PC-3 (cell line): ENCODE measurements at regions not wholly inside any gene's neighbourhood (a gene's known extent, or its start where the extent isn't known, plus 50 kb on each side); places are given as distances from the start of the nearest gene placed in this dataset.

ENCODE experiments used
- ATAC-seq: fragments of 200-7000 bp; cut with Tn5 transposase; 2 replicates; pipeline ENCODE4 v1.9.1; 2020; ENCODE audit warnings: mild to moderate bottlenecking, moderate library complexity
- BruUV-seq: library from RNA; stranded (reverse); fragments of 400-500 nt; replicated peaks from 2 replicates; lab custom pipeline; 2021; lab: Mats Ljungman, UMichigan
- CTCF ChIA-PET: fragments of 300-600 bp; sonication (Branson Sonifier 250); formaldehyde crosslinking; loops from one replicate; lab custom pipeline; 2022; ENCODE audit warnings: antibody characterized with exemption; lab: Charles Lee
- POLR2A ChIA-PET: fragments of 300-600 bp; sonication (Branson Sonifier 250); formaldehyde crosslinking; loops from one replicate; lab custom pipeline; 2022; ENCODE audit warnings: antibody characterized with exemption; ENCODE audit not compliant: unreplicated experiment; lab: Charles Lee
- DNase-seq: peaks from one replicate; pipeline ENCODE4 v3.0.0-alpha.2; 2015
- H2AFZ ChIP-seq: fragments of 300-600 bp; sonication (generic); 2 replicates; pipeline ENCODE4 v1.6.0; 2016; ENCODE audit warnings: antibody characterized with exemption, low read length
- H3F3A ChIP-seq: fragments of 300-600 bp; sonication (generic); one replicate; pipeline ENCODE4 v1.6.0; 2017; ENCODE audit warnings: antibody characterized with exemption, low read length, control low read depth, mild to moderate bottlenecking; ENCODE audit not compliant: unreplicated experiment
- H3K27ac ChIP-seq: fragments of 300-600 bp; sonication (generic); 2 replicates; pipeline ENCODE4 v1.5.1; 2016; ENCODE audit warnings: mild to moderate bottlenecking, low read length
- H3K27me3 ChIP-seq: fragments of 300-600 bp; sonication (generic); 2 replicates; pipeline ENCODE4 v1.6.1; 2016; ENCODE audit warnings: low read length, mixed read lengths
- H3K36me3 ChIP-seq: fragments of 300-600 bp; sonication (generic); 2 replicates; pipeline ENCODE4 v1.6.1; 2016; ENCODE audit warnings: low read depth, mixed run types, low read length, mixed read lengths
- H3K4me1 ChIP-seq: fragments of 300-600 bp; sonication (generic); 2 replicates; pipeline ENCODE4 v1.5.1; 2016; ENCODE audit warnings: low read length; ENCODE audit not compliant: insufficient read depth
- H3K4me2 ChIP-seq: fragments of 300-600 bp; sonication (generic); 2 replicates; pipeline ENCODE4 v1.6.0; 2016; ENCODE audit warnings: low read length
- H3K4me3 ChIP-seq: fragments of 300-600 bp; sonication (generic); 2 replicates; pipeline ENCODE4 v1.5.1; 2016; ENCODE audit warnings: mild to moderate bottlenecking, low read length, mixed read lengths
- H3K79me2 ChIP-seq: fragments of 300-600 bp; sonication (generic); 2 replicates; pipeline ENCODE4 v1.6.1; 2017; ENCODE audit warnings: low read length, mixed read lengths
- H3K9ac ChIP-seq: fragments of 300-600 bp; sonication (generic); 2 replicates; pipeline ENCODE4 v1.6.0; 2016; ENCODE audit warnings: mild to moderate bottlenecking, low read length
- H3K9me2 ChIP-seq: fragments of 300-600 bp; sonication (generic); replicated peaks from 2 replicates; pipeline ENCODE4 v1.6.1; 2016; ENCODE audit warnings: mixed run types, low read length, mixed read lengths
- H3K9me3 ChIP-seq: fragments of 300-600 bp; sonication (generic); 2 replicates; pipeline ENCODE4 v1.6.1; 2016; ENCODE audit warnings: low read length, mixed read lengths
- H4K20me1 ChIP-seq: fragments of 300-600 bp; sonication (generic); 2 replicates; pipeline ENCODE4 v1.6.1; 2016; ENCODE audit warnings: low read length, mixed read lengths
- EZH2 ChIP-seq: fragments of 300-600 bp; sonication (generic); IDR thresholded peaks from one replicate; pipeline ENCODE4 v1.6.1; 2017; ENCODE audit warnings: antibody characterized with exemption, mild to moderate bottlenecking, low read length; ENCODE audit not compliant: unreplicated experiment
- EZH2phosphoT487 ChIP-seq: fragments of 300-600 bp; sonication (generic); IDR thresholded peaks from 2 replicates; pipeline ENCODE4 v1.6.1; 2018; ENCODE audit warnings: mild to moderate bottlenecking, antibody characterized with exemption, low read length, borderline replicate concordance
- intact Hi-C: fragments of 100-400 bp; cut with micrococcal nuclease; formaldehyde crosslinking; loops from 2 replicates; pipeline ENCODE4 v1.9.0; 2023
- TF ChIP-seq, protein P1 (sequence below): fragments of 300-600 bp; sonication (generic); conservative IDR thresholded peaks from 2 replicates; pipeline ENCODE4 v1.5.1; 2017; ENCODE audit warnings: antibody characterized with exemption, low read depth, mild to moderate bottlenecking, low read length

DNA sequence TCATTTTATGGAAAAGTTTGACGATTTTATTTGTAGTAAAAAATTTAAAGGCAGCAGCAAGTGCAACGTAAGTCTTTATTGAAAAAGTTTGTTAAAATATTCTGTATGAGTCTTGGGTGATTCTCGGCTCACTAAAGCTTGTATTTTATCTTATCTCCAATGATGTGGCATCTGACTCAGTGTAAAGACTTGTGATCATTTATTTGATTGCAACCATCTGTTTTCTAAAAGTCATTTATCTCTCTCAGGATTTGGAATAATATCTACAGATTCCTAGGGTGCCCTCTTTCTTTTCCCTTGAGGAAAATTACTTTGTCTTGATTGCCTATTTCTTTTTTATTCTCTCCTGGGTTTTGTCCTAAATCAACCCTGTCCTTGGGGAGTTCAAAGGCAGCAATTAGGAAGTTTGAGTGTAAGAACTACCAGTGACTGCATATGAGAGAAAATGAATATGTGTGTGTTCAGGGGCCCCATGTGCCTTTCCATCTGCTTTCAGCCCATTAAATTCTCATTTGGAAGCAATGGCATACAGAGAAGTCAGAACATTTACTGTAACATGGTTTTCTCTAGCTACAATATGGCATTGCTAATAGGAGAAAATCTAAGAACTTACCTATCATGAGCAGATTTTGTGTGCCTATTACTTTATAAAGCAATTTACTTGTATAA is 575.0 kb upstream of the CHRM3 start:
- intact Hi-C loops: no loop called here

DNA sequence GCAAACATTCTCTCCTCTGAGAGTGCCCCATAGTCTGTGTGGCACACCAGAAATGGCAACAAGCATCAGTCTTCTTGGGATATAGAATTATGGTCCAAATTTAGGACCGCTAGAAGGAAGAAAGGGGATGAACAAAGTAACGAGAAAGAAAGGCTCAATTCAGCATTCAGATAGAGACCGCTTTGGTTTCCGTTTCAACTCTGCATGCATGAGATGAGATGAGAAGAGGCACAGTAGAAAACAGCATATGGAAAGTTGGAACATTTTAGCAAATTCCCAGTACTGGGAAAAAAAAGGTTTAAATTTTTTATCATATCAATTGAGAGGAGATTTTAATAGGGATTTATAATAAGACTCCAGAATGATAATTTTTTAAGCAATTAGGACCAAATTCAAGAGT is 595.5 kb upstream of the CHRM3 start:
- CTCF ChIA-PET: no interaction called here
- no peak overlapping the region for H3K4me2 ChIP-seq
- no peak for DNase-seq
- POLR2A ChIA-PET: no interaction called here
- H3K79me2 ChIP-seq: no peaks in the 10 kb centered on the region
- H3K27ac ChIP-seq: no peak overlapping the region
- H2AFZ ChIP-seq: no peak overlapping the region
- BruUV-seq: no TSS peak
- no peak for TF ChIP-seq EZH2phosphoT487
- intact Hi-C loops: no loop called here
- no peaks in the 10 kb centered on the region for H3F3A ChIP-seq
- no peak overlapping the region for H3K9ac ChIP-seq
- ATAC-seq: no peak
- no peaks in the 10 kb centered on the region for H3K36me3 ChIP-seq
- H3K9me3 ChIP-seq: no peaks in the 10 kb centered on the region
- no peaks in the 10 kb centered on the region for H3K4me1 ChIP-seq
- no peak overlapping the region for H3K4me3 ChIP-seq
- no peaks in the 10 kb centered on the region for H3K27me3 ChIP-seq
- no peaks in the 10 kb centered on the region for H4K20me1 ChIP-seq
- no peaks in the 10 kb centered on the region for H3K9me2 ChIP-seq

More for the DNA sequence above, 575.0 kb upstream of the CHRM3 start:
- Histone ChIP-seq H3K4me1 (no peaks in the 10 kb centered on the region), H3K9me3 (no peaks in the 10 kb centered on the region), H2AFZ (no peak overlapping the region), H3K4me2 (no peak overlapping the region), H3K9ac (no peak overlapping the region), H3K9me2 (no peaks in the 10 kb centered on the region), H3K36me3 (no peaks in the 10 kb centered on the region), H3K4me3 (no peak overlapping the region), H3K27ac (no peak overlapping the region), H4K20me1 (no peaks in the 10 kb centered on the region), H3K27me3 (no peaks in the 10 kb centered on the region), H3F3A (no peaks in the 10 kb centered on the region), H3K79me2 (no peaks in the 10 kb centered on the region)
- no peak for ATAC-seq
- ChIA-PET POLR2A (no interaction called here), CTCF (no interaction called here)
- BruUV-seq: no TSS peak
- TF ChIP-seq EZH2phosphoT487: no peak
- TF ChIP-seq, protein P1, sequence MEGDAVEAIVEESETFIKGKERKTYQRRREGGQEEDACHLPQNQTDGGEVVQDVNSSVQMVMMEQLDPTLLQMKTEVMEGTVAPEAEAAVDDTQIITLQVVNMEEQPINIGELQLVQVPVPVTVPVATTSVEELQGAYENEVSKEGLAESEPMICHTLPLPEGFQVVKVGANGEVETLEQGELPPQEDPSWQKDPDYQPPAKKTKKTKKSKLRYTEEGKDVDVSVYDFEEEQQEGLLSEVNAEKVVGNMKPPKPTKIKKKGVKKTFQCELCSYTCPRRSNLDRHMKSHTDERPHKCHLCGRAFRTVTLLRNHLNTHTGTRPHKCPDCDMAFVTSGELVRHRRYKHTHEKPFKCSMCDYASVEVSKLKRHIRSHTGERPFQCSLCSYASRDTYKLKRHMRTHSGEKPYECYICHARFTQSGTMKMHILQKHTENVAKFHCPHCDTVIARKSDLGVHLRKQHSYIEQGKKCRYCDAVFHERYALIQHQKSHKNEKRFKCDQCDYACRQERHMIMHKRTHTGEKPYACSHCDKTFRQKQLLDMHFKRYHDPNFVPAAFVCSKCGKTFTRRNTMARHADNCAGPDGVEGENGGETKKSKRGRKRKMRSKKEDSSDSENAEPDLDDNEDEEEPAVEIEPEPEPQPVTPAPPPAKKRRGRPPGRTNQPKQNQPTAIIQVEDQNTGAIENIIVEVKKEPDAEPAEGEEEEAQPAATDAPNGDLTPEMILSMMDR: no peak
- no peak for TF ChIP-seq EZH2
- DNase-seq: no peak

DNA sequence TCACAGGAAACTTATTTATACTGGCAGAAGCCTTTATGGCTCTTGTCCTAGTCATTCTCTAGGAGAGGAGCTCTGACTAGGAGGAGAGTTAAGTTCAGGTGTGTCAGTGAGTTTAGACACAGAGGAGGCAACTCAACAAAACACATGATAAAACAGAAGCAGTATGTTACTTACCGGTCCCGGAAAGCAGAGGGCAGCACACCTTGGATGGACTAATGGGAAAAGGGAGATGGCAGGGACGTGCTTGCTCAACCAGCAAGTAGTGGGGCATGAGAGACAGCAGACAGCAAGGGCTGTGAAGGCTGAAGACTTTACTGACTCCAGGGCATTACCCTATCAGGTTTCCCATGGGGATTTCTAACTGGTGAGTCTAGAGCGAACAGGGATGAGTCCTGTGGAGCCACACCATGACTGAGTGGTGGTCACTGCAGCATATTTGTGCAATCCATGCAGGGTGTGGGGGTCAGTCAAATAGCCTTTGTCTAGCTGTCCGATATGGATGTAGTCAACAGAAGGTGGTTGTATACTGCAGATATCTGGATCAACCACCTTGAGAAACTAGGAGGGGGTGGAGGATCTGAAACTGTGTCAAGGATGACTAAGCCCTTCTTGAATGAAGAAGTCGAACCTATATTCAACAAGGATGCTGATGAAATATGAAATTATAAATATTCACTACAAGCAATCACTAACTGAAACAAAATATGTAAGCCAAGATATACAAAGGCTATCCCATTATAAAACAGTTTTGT is 596.3 kb upstream of the CHRM3 start:
- ChIA-PET POLR2A (no interaction called here), CTCF (no interaction called here)
- BruUV-seq: no TSS peak

More for the DNA sequence above, 596.3 kb upstream of the CHRM3 start:
- DNase-seq (no peak), ATAC-seq (no peak)
- TF ChIP-seq EZH2phosphoT487 (no peak), EZH2 (no peak)
- TF ChIP-seq, protein P1: no peak
- H4K20me1 ChIP-seq: no peaks in the 10 kb centered on the region
- no peaks in the 10 kb centered on the region for H3K79me2 ChIP-seq
- no peaks in the 10 kb centered on the region for H3K4me1 ChIP-seq
- no peak overlapping the region for H3K4me3 ChIP-seq
- H3F3A ChIP-seq: no peaks in the 10 kb centered on the region
- intact Hi-C loops: no loop called here
- no peaks in the 10 kb centered on the region for H3K27me3 ChIP-seq
- H3K36me3 ChIP-seq: no peaks in the 10 kb centered on the region
- H3K27ac ChIP-seq: no peak overlapping the region
- no peak overlapping the region for H3K4me2 ChIP-seq
- no peaks in the 10 kb centered on the region for H3K9me3 ChIP-seq
- H3K9ac ChIP-seq: no peak overlapping the region
- H3K9me2 ChIP-seq: no peaks in the 10 kb centered on the region
- H2AFZ ChIP-seq: no peak overlapping the region
